ENCODE measurements at regions not wholly inside any gene's neighbourhood (a gene's known extent, or its start where the extent isn't known, plus 50 kb on each side); places are given as distances from the start of the nearest gene placed in this dataset.

DNA sequence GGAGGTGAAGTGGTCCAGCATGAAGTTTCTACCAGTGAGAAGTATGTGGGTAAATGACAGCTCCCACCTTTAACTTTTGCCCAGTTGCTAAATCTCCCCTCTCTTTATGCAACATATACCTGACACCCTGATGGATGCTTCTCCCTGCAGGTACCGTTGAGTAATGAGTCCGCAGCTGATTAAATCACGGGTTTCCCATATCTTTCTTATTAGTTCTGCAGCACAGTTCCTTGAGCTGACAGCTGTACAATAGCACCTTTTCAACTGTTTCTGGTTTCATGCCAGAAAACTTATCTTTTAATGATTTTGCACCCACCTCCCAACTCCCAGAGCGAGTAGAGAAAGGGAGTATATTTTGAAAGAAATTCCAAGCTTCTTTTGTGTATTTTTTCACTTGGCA, 161.0 kb upstream of the TUT7 start:
- H3K79me2 ChIP-seq (ENCODE audit: insufficient read depth, low read length) = no peaks in the 10 kb centered on the region
- no peak overlapping the region for H3K9ac ChIP-seq (ENCODE audit: insufficient read depth, low read length, poor library complexity, severe bottlenecking)
- H3K36me3 ChIP-seq (replicated peaks in 1 of 2; ENCODE audit: control insufficient read depth in 1 of 2, insufficient read depth in 2 of 2, low read length in 2 of 2) = no peaks in the 10 kb centered on the region
- H3K27ac ChIP-seq (ENCODE audit: low read depth in 1 of 2, low read length in 2 of 2) = no peak overlapping the region
- TF ChIP-seq, protein P1, sequence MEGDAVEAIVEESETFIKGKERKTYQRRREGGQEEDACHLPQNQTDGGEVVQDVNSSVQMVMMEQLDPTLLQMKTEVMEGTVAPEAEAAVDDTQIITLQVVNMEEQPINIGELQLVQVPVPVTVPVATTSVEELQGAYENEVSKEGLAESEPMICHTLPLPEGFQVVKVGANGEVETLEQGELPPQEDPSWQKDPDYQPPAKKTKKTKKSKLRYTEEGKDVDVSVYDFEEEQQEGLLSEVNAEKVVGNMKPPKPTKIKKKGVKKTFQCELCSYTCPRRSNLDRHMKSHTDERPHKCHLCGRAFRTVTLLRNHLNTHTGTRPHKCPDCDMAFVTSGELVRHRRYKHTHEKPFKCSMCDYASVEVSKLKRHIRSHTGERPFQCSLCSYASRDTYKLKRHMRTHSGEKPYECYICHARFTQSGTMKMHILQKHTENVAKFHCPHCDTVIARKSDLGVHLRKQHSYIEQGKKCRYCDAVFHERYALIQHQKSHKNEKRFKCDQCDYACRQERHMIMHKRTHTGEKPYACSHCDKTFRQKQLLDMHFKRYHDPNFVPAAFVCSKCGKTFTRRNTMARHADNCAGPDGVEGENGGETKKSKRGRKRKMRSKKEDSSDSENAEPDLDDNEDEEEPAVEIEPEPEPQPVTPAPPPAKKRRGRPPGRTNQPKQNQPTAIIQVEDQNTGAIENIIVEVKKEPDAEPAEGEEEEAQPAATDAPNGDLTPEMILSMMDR (IDR thresholded peaks at IDR 0.05) = no peak
- no peak overlapping the region for H3K4me3 Mint-ChIP-seq
- 84% methylated on average over 3 of the region's 4 CpGs for WGBS (ENCODE audit: insufficient coverage)
- H3K27me3 ChIP-seq (ENCODE audit: control insufficient read depth in 2 of 2, insufficient read depth in 2 of 2, low read length in 2 of 2) = no peaks in the 10 kb centered on the region
- intact Hi-C loops (cut with micrococcal nuclease) = no loop called here
- no peaks in the 10 kb centered on the region for H3K9me3 Mint-ChIP-seq
- DNase-seq = no peak
- no peak overlapping the region for H3K27ac Mint-ChIP-seq
- no peak overlapping the region for H2AFZ ChIP-seq (ENCODE audit: insufficient read depth, low read depth, low read length, poor library complexity, severe bottlenecking)
- H3K4me3 ChIP-seq (replicated peaks in 1 of 3; ENCODE audit: low read depth in 2 of 3, low read length in 3 of 3) = no peak overlapping the region
- no peaks in the 10 kb centered on the region for H3K9me3 ChIP-seq (replicated peaks in 1 of 2; ENCODE audit: control insufficient read depth in 1 of 2, insufficient read depth in 1 of 2, low read length in 2 of 2)
- no peaks in the 10 kb centered on the region for H4K20me1 ChIP-seq (ENCODE audit: insufficient read depth, low read length)
- H3K27me3 Mint-ChIP-seq (ENCODE audit: low read depth in 3 of 3) = peaks cover 3 to 7% (median 3%) of the 10 kb centered on the region in 3 donors
- H3K4me2 ChIP-seq (replicated peaks; ENCODE audit: extremely low read depth, low read length, poor library complexity, severe bottlenecking) = no peak overlapping the region
- H3K4me1 ChIP-seq (ENCODE audit: control insufficient read depth in 1 of 2, insufficient read depth in 2 of 2, low read length in 2 of 2) = no peaks in the 10 kb centered on the region
- H3K36me3 Mint-ChIP-seq = no peaks in the 10 kb centered on the region
- H3K4me1 Mint-ChIP-seq = no peaks in the 10 kb centered on the region

DNA sequence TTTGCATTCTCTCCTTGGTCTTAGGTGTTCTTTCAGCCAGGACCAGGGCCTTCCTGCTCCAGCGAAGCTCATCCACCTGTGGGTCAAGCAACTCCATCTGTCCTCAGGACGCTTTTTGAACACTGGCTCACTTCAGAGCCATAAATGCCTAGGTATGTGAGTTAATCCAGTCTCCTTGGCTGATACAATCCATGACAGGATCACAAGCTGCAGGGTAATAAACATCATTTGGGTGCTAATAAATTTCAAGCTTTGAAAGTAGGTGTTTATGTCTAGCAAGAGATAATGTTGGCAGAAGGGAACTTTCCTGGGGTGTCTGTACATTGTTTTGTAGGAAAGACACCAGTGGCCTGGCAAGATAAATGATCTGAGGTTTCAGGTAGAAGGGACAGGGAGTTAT, 159.2 kb upstream of the TUT7 start:
- H3K9me3 Mint-ChIP-seq = no peaks in the 10 kb centered on the region
- no peak overlapping the region for H3K4me2 ChIP-seq (replicated peaks; ENCODE audit: extremely low read depth, low read length, poor library complexity, severe bottlenecking)
- H3K9me3 ChIP-seq (replicated peaks in 1 of 2; ENCODE audit: control insufficient read depth in 1 of 2, insufficient read depth in 1 of 2, low read length in 2 of 2) = no peaks in the 10 kb centered on the region
- peaks cover 0 to under 1% of the 10 kb centered on the region in 2 donors for H3K27me3 ChIP-seq (ENCODE audit: control insufficient read depth in 2 of 2, insufficient read depth in 2 of 2, low read length in 2 of 2)
- WGBS (ENCODE audit: insufficient coverage) = 94% methylated on average over 2 of the region's 2 CpGs
- H3K36me3 ChIP-seq (replicated peaks in 1 of 2; ENCODE audit: control insufficient read depth in 1 of 2, insufficient read depth in 2 of 2, low read length in 2 of 2) = no peaks in the 10 kb centered on the region
- TF ChIP-seq, protein P1 (IDR thresholded peaks at IDR 0.05) = no peak
- H3K4me1 ChIP-seq (ENCODE audit: control insufficient read depth in 1 of 2, insufficient read depth in 2 of 2, low read length in 2 of 2) = no peaks in the 10 kb centered on the region
- no peak overlapping the region for H3K9ac ChIP-seq (ENCODE audit: insufficient read depth, low read length, poor library complexity, severe bottlenecking)
- intact Hi-C loops (cut with micrococcal nuclease) = no loop called here
- H3K27ac ChIP-seq (ENCODE audit: low read depth in 1 of 2, low read length in 2 of 2) = no peak overlapping the region
- no peak overlapping the region for H3K4me3 ChIP-seq (replicated peaks in 1 of 3; ENCODE audit: low read depth in 2 of 3, low read length in 3 of 3)
- no peak overlapping the region for H3K27ac Mint-ChIP-seq
- no peaks in the 10 kb centered on the region for H4K20me1 ChIP-seq (ENCODE audit: insufficient read depth, low read length)
- H3K79me2 ChIP-seq (ENCODE audit: insufficient read depth, low read length) = no peaks in the 10 kb centered on the region
- H3K36me3 Mint-ChIP-seq = no peaks in the 10 kb centered on the region
- H3K4me1 Mint-ChIP-seq = no peaks in the 10 kb centered on the region
- no peak overlapping the region for H2AFZ ChIP-seq (ENCODE audit: insufficient read depth, low read depth, low read length, poor library complexity, severe bottlenecking)
- no peak for DNase-seq
- H3K4me3 Mint-ChIP-seq = no peak overlapping the region
- H3K27me3 Mint-ChIP-seq (ENCODE audit: low read depth in 3 of 3) = peaks cover 3 to 7% (median 3%) of the 10 kb centered on the region in 3 donors

Measured in CD14-positive monocyte (primary cell).